ENCODE measurements at regions not wholly inside any gene's neighbourhood (a gene's known extent, or its start where the extent isn't known, plus 50 kb on each side); places are given as distances from the start of the nearest gene placed in this dataset.

- no peak for TF ChIP-seq SETDB1 (IDR thresholded peaks at IDR 0.05; ENCODE audit: insufficient read length, low read length)
- no peak for TF ChIP-seq CTCF (tag by site-specific recombination; IDR thresholded peaks at IDR 0.05)
- no peak for TF ChIP-seq ZNF175 (tag by site-specific recombination; IDR thresholded peaks at IDR 0.05)
- no peak for TF ChIP-seq KLF10 (tag by site-specific recombination; IDR thresholded peaks at IDR 0.05)
- TF ChIP-seq BCL6B (tag by site-specific recombination; IDR thresholded peaks at IDR 0.05) = no peak
- TF ChIP-seq REST (tag by site-specific recombination; IDR thresholded peaks at IDR 0.05) = no peak
- TF ChIP-seq PRDM2 (tag by site-specific recombination; IDR thresholded peaks at IDR 0.05; ENCODE audit: borderline replicate concordance) = no peak
- TF ChIP-seq BCL11A (tag by site-specific recombination; IDR thresholded peaks at IDR 0.05; ENCODE audit: low read depth) = no peak
Measured at GRCh38 chr10:23869548-23869947, 339.4 kb upstream of the KIAA1217 start.

Measured in HEK293 (cell line).